Colonic mucosa (tissue), 4 donors: ENCODE measurements at regions not wholly inside any gene's neighbourhood (a gene's known extent, or its start where the extent isn't known, plus 50 kb on each side); places are given as distances from the start of the nearest gene placed in this dataset.
A peak's percentile ranks its signal among the peaks of the same experiment; 100 is the strongest.

ENCODE experiments used
- DNase-seq: peaks from one replicate; pipeline ENCODE4 v3.0.0-alpha.2; 2020
- H3K27ac ChIP-seq: fragments of 200-600 bp; one replicate; pipeline ENCODE4 v1.8.0; 2021
- H3K27me3 ChIP-seq: fragments of 200-600 bp; one replicate; pipeline ENCODE4 v1.8.0; 2021
- H3K36me3 ChIP-seq: fragments of 200-600 bp; one replicate; pipeline ENCODE4 v1.8.0; 2021
- H3K4me1 ChIP-seq: fragments of 200-600 bp; one replicate; pipeline ENCODE4 v1.8.0; 2021; ENCODE audit warnings: mild to moderate bottlenecking
- H3K4me3 ChIP-seq: fragments of 200-600 bp; one replicate; pipeline ENCODE4 v1.8.0; 2021
- H3K9ac ChIP-seq, 2 donors: one replicate each; pipeline ENCODE4 v1.7.0; 2013; ENCODE audit warnings: control low read depth in 2 of 2, low read depth in 2 of 2, low read length in 2 of 2
- H3K9me3 ChIP-seq: fragments of 200-600 bp; one replicate; pipeline ENCODE4 v1.8.0; 2021
- CTCF ChIP-seq: fragments of 200-600 bp; IDR thresholded peaks from one replicate; pipeline ENCODE4 v1.8.0; 2022; ENCODE audit warnings: antibody characterized with exemption, mild to moderate bottlenecking
- intact Hi-C: fragments of 100-400 bp; cut with DNase I; formaldehyde crosslinking; loops from one replicate; pipeline ENCODE4 v1.14.1; 2022
- donor health status: healthy.
- donor health status: DM: no; HTN: no; CAD: no.
- donor health status: DM: no; HTN: no; CAD: no.

- Histone ChIP-seq H3K27ac (peak overlapping the region; percentile 76), H3K27me3 (no peaks in the 10 kb centered on the region), H3K4me3 (no peak overlapping the region), H3K9me3 (no peaks in the 10 kb centered on the region), H3K9ac (peak overlapping the region; percentile 53 to 60), H3K4me1 (peaks cover 28% of the 10 kb centered on the region), H3K36me3 (no peaks in the 10 kb centered on the region)
- peak; percentile 74 for DNase-seq
- TF ChIP-seq CTCF = no peak
- intact Hi-C loops = no loop called here
Observed at GRCh38 chr12:124506145-124506831, 61.1 kb downstream of the NCOR2 start.

GRCh38 chr12:124505001-124505818 lies 62.2 kb downstream of the NCOR2 start:
- peaks cover 27% of the 10 kb centered on the region for H3K4me1 ChIP-seq
- H3K9me3 ChIP-seq = no peaks in the 10 kb centered on the region
- no peak for DNase-seq
- peak overlapping the region; percentile 8 to 47 for H3K9ac ChIP-seq
- H3K36me3 ChIP-seq = no peaks in the 10 kb centered on the region
- intact Hi-C loops = no loop called here
- H3K27ac ChIP-seq = no peak overlapping the region
- no peak for TF ChIP-seq CTCF
- no peak overlapping the region for H3K4me3 ChIP-seq
- H3K27me3 ChIP-seq = no peaks in the 10 kb centered on the region

DNA sequence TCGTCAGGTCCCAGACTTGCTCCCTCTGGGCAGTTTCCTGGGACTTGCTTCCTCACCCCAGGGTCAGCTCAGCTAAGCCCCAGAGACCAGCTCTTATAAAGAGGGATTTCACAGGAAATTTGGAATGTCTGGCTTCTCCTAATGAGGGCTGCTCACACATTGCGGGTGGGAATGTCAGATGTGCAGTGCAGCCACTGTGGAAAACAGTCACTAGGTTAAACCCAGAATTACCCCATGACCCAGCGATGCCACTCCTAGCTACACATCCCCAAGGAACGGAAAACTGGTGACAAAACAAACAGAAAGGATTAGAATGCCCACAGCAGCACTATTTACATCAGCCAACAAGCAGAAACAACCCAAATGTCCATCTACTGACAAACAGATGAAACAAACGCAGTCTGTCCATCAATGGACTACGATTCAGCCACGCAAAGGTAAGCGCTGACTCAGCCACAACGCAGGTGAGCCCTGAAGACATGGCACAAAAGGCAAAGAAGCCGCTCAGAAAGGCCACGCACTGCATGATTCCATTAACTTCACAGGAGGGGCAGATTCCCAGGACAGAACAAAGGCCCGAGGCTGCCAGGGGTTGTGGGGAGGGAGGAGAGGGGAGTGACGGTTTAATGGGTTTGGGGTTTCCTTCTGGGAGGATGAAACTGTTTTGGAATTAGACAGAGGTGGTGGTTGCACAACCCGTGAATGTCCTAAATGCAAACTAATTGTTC lies 63.0 kb downstream of the NCOR2 start:
- Histone ChIP-seq H3K9me3 (no peaks in the 10 kb centered on the region), H3K27ac (no peak overlapping the region), H3K27me3 (no peaks in the 10 kb centered on the region), H3K4me1 (peaks cover 19% of the 10 kb centered on the region), H3K4me3 (no peak overlapping the region), H3K36me3 (no peaks in the 10 kb centered on the region), H3K9ac (peak overlapping the region in 1 of 2 donors; percentile 1)
- TF ChIP-seq CTCF = no peak
- no peak for DNase-seq
- intact Hi-C loops = no loop called here

DNA sequence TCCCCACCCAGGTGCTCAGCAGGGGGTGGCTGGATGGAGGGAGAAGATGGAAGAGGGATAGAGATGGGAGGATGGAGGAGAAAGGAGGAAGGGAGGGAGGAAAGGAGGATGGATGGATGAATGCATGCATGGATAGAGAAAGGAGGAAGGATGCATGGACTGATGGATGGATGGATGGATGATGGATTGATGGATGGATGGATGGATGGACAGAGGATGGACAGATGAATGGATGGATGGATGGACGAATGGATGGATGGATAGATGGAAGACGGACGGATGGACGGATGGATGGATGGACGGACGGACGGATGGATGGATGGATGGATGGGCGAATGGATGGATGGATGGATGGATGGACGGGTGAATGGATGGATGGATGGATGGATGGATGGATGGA lies 64.1 kb downstream of the NCOR2 start:
- Histone ChIP-seq H3K36me3 (no peaks in the 10 kb centered on the region), H3K4me1 (peaks cover 16% of the 10 kb centered on the region), H3K9ac (no peak overlapping the region), H3K27ac (no peak overlapping the region), H3K4me3 (no peak overlapping the region), H3K27me3 (no peaks in the 10 kb centered on the region), H3K9me3 (no peaks in the 10 kb centered on the region)
- no peak for TF ChIP-seq CTCF
- intact Hi-C loops = no loop called here
- DNase-seq = no peak

DNA sequence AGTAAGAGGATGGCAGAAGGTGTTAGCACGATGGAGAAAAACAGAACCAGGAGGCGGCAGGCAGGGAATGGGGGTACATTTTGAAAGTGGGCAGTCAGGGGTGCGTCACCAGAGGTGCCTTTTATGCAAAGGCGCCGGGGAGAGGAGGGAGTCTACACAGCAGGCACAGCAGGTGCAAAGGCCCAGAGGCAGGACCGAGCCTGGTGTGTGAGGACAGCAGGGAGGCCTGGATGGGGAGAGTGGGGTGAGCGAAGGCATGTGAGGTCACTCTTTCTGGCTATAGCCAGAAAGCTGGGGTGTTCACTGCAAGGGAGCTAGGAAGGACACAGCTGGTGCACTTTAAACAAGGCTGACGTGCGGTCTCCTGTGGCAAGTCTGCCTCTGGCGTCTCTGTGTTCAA lies 65.0 kb downstream of the NCOR2 start:
- no peaks in the 10 kb centered on the region for H3K27me3 ChIP-seq
- no peak overlapping the region for H3K9ac ChIP-seq
- no peaks in the 10 kb centered on the region for H3K9me3 ChIP-seq
- TF ChIP-seq CTCF = no peak
- no peak for DNase-seq
- peaks cover 15% of the 10 kb centered on the region for H3K4me1 ChIP-seq
- H3K4me3 ChIP-seq = no peak overlapping the region
- no peak overlapping the region for H3K27ac ChIP-seq
- no peaks in the 10 kb centered on the region for H3K36me3 ChIP-seq
- intact Hi-C loops = no loop called here
